ENCODE measurements at regions not wholly inside any gene's neighbourhood (a gene's known extent, or its start where the extent isn't known, plus 50 kb on each side); places are given as distances from the start of the nearest gene placed in this dataset.
A peak's percentile ranks its signal among the peaks of the same experiment; 100 is the strongest.

GRCh38 chr4:137376312-137376711 lies 156.0 kb downstream of the PCDH18 start:
- H3K36me3 Mint-ChIP-seq (ENCODE audit: low read depth) = no peaks in the 10 kb centered on the region
- peaks cover 2% of the 10 kb centered on the region for H3K27me3 Mint-ChIP-seq (ENCODE audit: low read depth, poor library complexity)
- no peak overlapping the region for H3K27ac Mint-ChIP-seq
- no peak for DNase-seq
- H3K4me1 Mint-ChIP-seq = peaks cover 9% of the 10 kb centered on the region
- H3K4me3 Mint-ChIP-seq = no peak overlapping the region
- no peak for TF ChIP-seq CTCF (IDR thresholded peaks at IDR 0.05)
- no peaks in the 10 kb centered on the region for H3K9me3 Mint-ChIP-seq

- no peak for DNase-seq
- Mint-ChIP-seq H3K27me3 (ENCODE audit: low read depth, poor library complexity) (peaks cover 3% of the 10 kb centered on the region), H3K36me3 (ENCODE audit: low read depth) (no peaks in the 10 kb centered on the region), H3K9me3 (no peaks in the 10 kb centered on the region), H3K27ac (no peak overlapping the region), H3K4me1 (peaks cover 15% of the 10 kb centered on the region), H3K4me3 (no peak overlapping the region)
- no peak for TF ChIP-seq CTCF (IDR thresholded peaks at IDR 0.05)
Observed at GRCh38 chr4:137375111-137375850, 157.0 kb downstream of the PCDH18 start.

- peak overlapping the region; percentile 18 for H3K27ac Mint-ChIP-seq
- H3K27me3 Mint-ChIP-seq (ENCODE audit: low read depth, poor library complexity) = peaks cover 3% of the 10 kb centered on the region
- no peak overlapping the region for H3K4me3 Mint-ChIP-seq
Observed at GRCh38 chr4:137370679-137371078, 161.6 kb downstream of the PCDH18 start.

GRCh38 chr4:137370206-137370633 lies 162.1 kb downstream of the PCDH18 start:
- TF ChIP-seq CTCF (IDR thresholded peaks at IDR 0.05) = no peak

More at GRCh38 chr4:137370679-137371078, 161.6 kb downstream of the PCDH18 start:
- no peak for TF ChIP-seq CTCF (IDR thresholded peaks at IDR 0.05)
- no peaks in the 10 kb centered on the region for H3K9me3 Mint-ChIP-seq
- peaks cover 16% of the 10 kb centered on the region for H3K4me1 Mint-ChIP-seq
- no peak for DNase-seq
- H3K36me3 Mint-ChIP-seq (ENCODE audit: low read depth) = no peaks in the 10 kb centered on the region

GRCh38 chr4:137367620-137368019 lies 164.7 kb downstream of the PCDH18 start:
- Mint-ChIP-seq H3K4me3 (no peak overlapping the region), H3K4me1 (peaks cover 6% of the 10 kb centered on the region)

More at GRCh38 chr4:137370206-137370633, 162.1 kb downstream of the PCDH18 start:
- DNase-seq = no peak
- no peak overlapping the region for H3K27ac Mint-ChIP-seq
- H3K4me1 Mint-ChIP-seq = peaks cover 16% of the 10 kb centered on the region
- peaks cover 3% of the 10 kb centered on the region for H3K27me3 Mint-ChIP-seq (ENCODE audit: low read depth, poor library complexity)
- no peaks in the 10 kb centered on the region for H3K9me3 Mint-ChIP-seq
- no peaks in the 10 kb centered on the region for H3K36me3 Mint-ChIP-seq (ENCODE audit: low read depth)
- no peak overlapping the region for H3K4me3 Mint-ChIP-seq

More at GRCh38 chr4:137367620-137368019, 164.7 kb downstream of the PCDH18 start:
- H3K36me3 Mint-ChIP-seq (ENCODE audit: low read depth) = no peaks in the 10 kb centered on the region
- DNase-seq = no peak
- peaks cover 3% of the 10 kb centered on the region for H3K27me3 Mint-ChIP-seq (ENCODE audit: low read depth, poor library complexity)
- no peaks in the 10 kb centered on the region for H3K9me3 Mint-ChIP-seq
- no peak overlapping the region for H3K27ac Mint-ChIP-seq
- TF ChIP-seq CTCF (IDR thresholded peaks at IDR 0.05) = no peak

All from nephron progenitor cell (in vitro differentiated cells).